ENCODE measurements at regions not wholly inside any gene's neighbourhood (a gene's known extent, or its start where the extent isn't known, plus 50 kb on each side); places are given as distances from the start of the nearest gene placed in this dataset.

- Histone ChIP-seq H3K9me3 (no peaks in the 10 kb centered on the region), H3K4me1 (no peaks in the 10 kb centered on the region), H3K27ac (no peak overlapping the region), H3K4me3 (no peak overlapping the region), H3K4me2 (no peak overlapping the region)
- ATAC-seq: no peak
- ChIA-PET POLR2A (no interaction called here), CTCF (interaction anchor here (1.0 to 2.8 kb wide), 4 partner anchors 10 to 243 kb away, joined by 3 to 14 read pairs (median 4); a partner anchor contains a TSS)
- DNase-seq (ENCODE audit: low read depth in 1 of 2, low spot score in 1 of 2): no peak
- no peak for TF ChIP-seq CTCF (IDR thresholded peaks at IDR 0.05)
- TF ChIP-seq HOXA7 (CRISPR knock-in tag; IDR thresholded peaks at IDR 0.05): no peak
- TF ChIP-seq BHLHE40 (IDR thresholded peaks at IDR 0.05; ENCODE audit: low read depth, low read length): no peak
- no peak for TF ChIP-seq JUNB (IDR thresholded peaks at IDR 0.05)
- no peak for TF ChIP-seq ESRRA (IDR thresholded peaks at IDR 0.05; ENCODE audit: borderline replicate concordance, low read length)
- TF ChIP-seq PHF8 (IDR thresholded peaks at IDR 0.05; ENCODE audit: borderline replicate concordance, low read depth): no peak
- no peak for TF ChIP-seq HOXB5 (CRISPR knock-in tag; IDR thresholded peaks at IDR 0.05)
- no peak for TF ChIP-seq POLR2A (IDR thresholded peaks at IDR 0.05; ENCODE audit: low read length)
- TF ChIP-seq CBX2 (IDR thresholded peaks at IDR 0.05; ENCODE audit: borderline replicate concordance, low read depth): no peak
- no peak for TF ChIP-seq BCL3 (IDR thresholded peaks at IDR 0.05)
- TF ChIP-seq EP300 (IDR thresholded peaks at IDR 0.05): no peak
- no peak for TF ChIP-seq RNF2 (IDR thresholded peaks at IDR 0.05; ENCODE audit: borderline replicate concordance, low read depth)
- TF ChIP-seq CHD4 (IDR thresholded peaks at IDR 0.05; ENCODE audit: borderline replicate concordance): no peak
- 74% methylated on average over 5 of the region's 5 CpGs for WGBS (ENCODE audit: missing lambda C conversion rate)
- FAIRE-seq: no peak
These were observed 80.0 kb upstream of the SLC66A3 start for GRCh38 chr2:11075221-11075620.

- Histone ChIP-seq H3K27ac (no peak overlapping the region), H3K4me3 (no peak overlapping the region), H3K4me1 (no peaks in the 10 kb centered on the region), H3K4me2 (no peak overlapping the region), H3K9me3 (no peaks in the 10 kb centered on the region)
- ChIA-PET POLR2A (no interaction called here), CTCF (interaction anchor here (1.4 kb wide), 1 partner anchor 242 kb away, joined by 4 read pairs; no protein-coding TSS in a partner anchor)
- 45% methylated on average over 3 of the region's 3 CpGs for WGBS (ENCODE audit: missing lambda C conversion rate)
- TF ChIP-seq KDM1A (IDR thresholded peaks at IDR 0.05; ENCODE audit: low read depth): no peak
- no peak for TF ChIP-seq USF2 (IDR thresholded peaks at IDR 0.05)
- no peak for TF ChIP-seq CBX8 (IDR thresholded peaks at IDR 0.05)
- TF ChIP-seq CEBPB (IDR thresholded peaks at IDR 0.05): no peak
- no peak for TF ChIP-seq JUN (IDR thresholded peaks at IDR 0.05)
- no peak for TF ChIP-seq HEYL (CRISPR knock-in tag; IDR thresholded peaks at IDR 0.05)
- TF ChIP-seq JUNB (IDR thresholded peaks at IDR 0.05): no peak
- no peak for TF ChIP-seq EHMT2 (IDR thresholded peaks at IDR 0.05; ENCODE audit: low read depth)
- TF ChIP-seq RFX5 (IDR thresholded peaks at IDR 0.05): no peak
- TF ChIP-seq SMC3 (IDR thresholded peaks at IDR 0.05): no peak
- TF ChIP-seq HMGXB4 (CRISPR knock-in tag; IDR thresholded peaks at IDR 0.05; ENCODE audit: borderline replicate concordance): no peak
- TF ChIP-seq EP300 (IDR thresholded peaks at IDR 0.05): no peak
- TF ChIP-seq MAZ (IDR thresholded peaks at IDR 0.05; ENCODE audit: borderline replicate concordance, low read depth, low read length): no peak
- TF ChIP-seq SREBF2 (IDR thresholded peaks at IDR 0.05): no peak
- FAIRE-seq (no peak), DNase-seq (ENCODE audit: low read depth in 1 of 2, low spot score in 1 of 2) (no peak), ATAC-seq (no peak)
These were observed 77.9 kb upstream of the SLC66A3 start for GRCh38 chr2:11077411-11077810.

All from A549 (cell line).